H1 (cell line): ENCODE measurements at regions not wholly inside any gene's neighbourhood (a gene's known extent, or its start where the extent isn't known, plus 50 kb on each side); places are given as distances from the start of the nearest gene placed in this dataset.

ENCODE experiments used
- SP1 ChIP-seq: IDR thresholded peaks from 2 replicates; pipeline ENCODE4 v1.6.1; 2011; ENCODE audit warnings: low read depth, low read length
- SUZ12 ChIP-seq: fragments of 200-600 bp; sonication (generic); IDR thresholded peaks from 2 replicates; pipeline ENCODE4 v1.6.1; 2012; ENCODE audit warnings: mild to moderate bottlenecking, inconsistent platforms, low read length, moderate library complexity, mixed read lengths
- ZNF274 ChIP-seq: IDR thresholded peaks from 2 replicates; pipeline ENCODE4 v1.7.0; 2012; ENCODE audit warnings: low read length, borderline replicate concordance; ENCODE audit errors: extremely low read depth

DNA sequence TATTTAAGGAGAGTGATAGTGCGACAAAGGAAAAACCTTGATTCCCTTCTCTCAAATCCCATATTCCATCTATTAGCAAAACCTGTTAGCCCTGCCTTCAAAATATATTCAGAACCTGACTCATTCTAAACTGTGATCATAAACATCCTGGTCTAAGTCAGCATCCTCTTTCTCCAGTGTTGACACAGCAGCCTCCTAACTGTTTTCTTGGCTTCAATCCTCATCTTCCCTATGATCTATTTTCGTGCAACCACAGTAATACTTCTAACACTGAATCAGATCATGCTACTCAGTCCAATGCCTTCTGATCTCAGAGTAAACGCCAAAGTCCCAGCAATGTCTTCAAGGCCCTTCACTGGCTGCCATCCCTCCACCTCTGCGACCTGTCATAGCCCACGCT, 785.1 kb downstream of the EDEM1 start (continued):
- no peak for TF ChIP-seq SP1
- TF ChIP-seq SUZ12, result no peak
- no peak for TF ChIP-seq ZNF274
